Mammary epithelial cell (primary cell): ENCODE measurements at regions not wholly inside any gene's neighbourhood (a gene's known extent, or its start where the extent isn't known, plus 50 kb on each side); places are given as distances from the start of the nearest gene placed in this dataset.

Experiments
- EZH2 ChIP-seq: IDR thresholded peaks from 2 replicates; pipeline ENCODE4 v1.6.1; 2012; ENCODE audit warnings: low read length, inconsistent platforms, borderline replicate concordance
- TF ChIP-seq, protein P1 (sequence below), 2 donors: IDR thresholded peaks in 1 of 2; conservative IDR thresholded peaks in 1 of 2; 2 replicates each; pipeline ENCODE4 v1.5.1; 2011 to 2012; ENCODE audit warnings: inconsistent platforms in 2 of 2, low read length in 2 of 2, mild to moderate bottlenecking in 2 of 2, control low read depth in 1 of 2, low read depth in 1 of 2; ENCODE audit not compliant: insufficient read depth in 1 of 2; ENCODE audit errors: extremely low read depth in 1 of 2

DNA sequence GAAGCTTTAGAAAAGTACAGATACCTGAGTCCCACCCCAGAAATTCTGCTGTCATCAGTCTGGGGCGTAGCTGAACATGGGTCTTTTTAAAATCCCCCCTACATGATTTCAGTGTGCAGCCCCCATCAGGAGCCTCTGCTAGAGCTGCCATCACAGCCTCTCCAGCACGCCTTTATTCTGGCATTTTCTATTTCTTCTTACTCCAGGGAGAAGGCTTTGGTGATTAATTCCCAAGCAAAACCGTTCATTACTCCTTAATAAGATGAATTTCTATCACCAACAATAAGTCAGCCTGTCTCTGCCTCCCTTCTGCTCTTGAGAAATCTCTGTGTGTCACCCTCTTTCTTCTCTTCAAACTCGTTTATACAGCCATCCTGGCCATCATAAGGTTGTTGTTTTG, 160.3 kb downstream of the KATNAL1 start:
- TF ChIP-seq, protein P1, sequence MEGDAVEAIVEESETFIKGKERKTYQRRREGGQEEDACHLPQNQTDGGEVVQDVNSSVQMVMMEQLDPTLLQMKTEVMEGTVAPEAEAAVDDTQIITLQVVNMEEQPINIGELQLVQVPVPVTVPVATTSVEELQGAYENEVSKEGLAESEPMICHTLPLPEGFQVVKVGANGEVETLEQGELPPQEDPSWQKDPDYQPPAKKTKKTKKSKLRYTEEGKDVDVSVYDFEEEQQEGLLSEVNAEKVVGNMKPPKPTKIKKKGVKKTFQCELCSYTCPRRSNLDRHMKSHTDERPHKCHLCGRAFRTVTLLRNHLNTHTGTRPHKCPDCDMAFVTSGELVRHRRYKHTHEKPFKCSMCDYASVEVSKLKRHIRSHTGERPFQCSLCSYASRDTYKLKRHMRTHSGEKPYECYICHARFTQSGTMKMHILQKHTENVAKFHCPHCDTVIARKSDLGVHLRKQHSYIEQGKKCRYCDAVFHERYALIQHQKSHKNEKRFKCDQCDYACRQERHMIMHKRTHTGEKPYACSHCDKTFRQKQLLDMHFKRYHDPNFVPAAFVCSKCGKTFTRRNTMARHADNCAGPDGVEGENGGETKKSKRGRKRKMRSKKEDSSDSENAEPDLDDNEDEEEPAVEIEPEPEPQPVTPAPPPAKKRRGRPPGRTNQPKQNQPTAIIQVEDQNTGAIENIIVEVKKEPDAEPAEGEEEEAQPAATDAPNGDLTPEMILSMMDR (conservative IDR thresholded peaks at IDR 0.05 in 1 of 2, IDR thresholded peaks at IDR 0.05 in 1 of 2; ENCODE audit: extremely low read depth in 1 of 2, insufficient read depth in 1 of 2, low read depth in 1 of 2, low read length in 2 of 2) = no peak
- TF ChIP-seq EZH2 = no peak
